GM13976 (cell line): ENCODE measurements at regions not wholly inside any gene's neighbourhood (a gene's known extent, or its start where the extent isn't known, plus 50 kb on each side); places are given as distances from the start of the nearest gene placed in this dataset.

Source experiments
- DNase-seq: peaks from one replicate; pipeline ENCODE4 v3.0.0; 2012; ENCODE audit warnings: low spot score
- in situ Hi-C: fragments of 300-500 bp; cut with MboI; formaldehyde crosslinking; loops from one replicate; pipeline ENCODE4 v1.12.0; 2022; ENCODE audit warnings: low sequenced_read_pairs, mixed read lengths, inconsistent platforms; ENCODE audit not compliant: unreplicated experiment
- TF ChIP-seq, protein P1 (sequence below): IDR thresholded peaks from 2 replicates; pipeline ENCODE4 v1.5.1; 2012; ENCODE audit warnings: borderline replicate concordance, mild to moderate bottlenecking; ENCODE audit not compliant: insufficient read depth; ENCODE audit errors: extremely low read depth, missing control alignments, control extremely low read depth

DNA sequence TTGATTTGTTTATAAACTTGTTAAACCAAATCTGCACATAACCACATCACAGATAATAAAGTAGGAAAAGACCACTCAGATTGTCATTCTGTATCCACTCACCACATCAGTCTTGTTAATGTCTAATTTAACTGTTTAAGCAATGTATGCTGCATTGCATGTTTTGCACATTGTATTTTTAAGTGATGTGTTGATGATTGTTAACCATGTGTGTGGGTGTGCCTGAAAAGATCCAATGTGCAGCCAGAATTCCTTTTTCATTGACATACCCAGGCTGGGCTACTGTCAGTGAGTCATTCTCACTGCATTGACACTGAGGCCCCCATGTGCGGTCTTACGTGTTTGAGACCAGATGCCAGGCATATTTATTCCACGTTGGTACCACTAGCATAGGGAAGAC, 167.3 kb downstream of the TRMT11 start:
- TF ChIP-seq, protein P1, sequence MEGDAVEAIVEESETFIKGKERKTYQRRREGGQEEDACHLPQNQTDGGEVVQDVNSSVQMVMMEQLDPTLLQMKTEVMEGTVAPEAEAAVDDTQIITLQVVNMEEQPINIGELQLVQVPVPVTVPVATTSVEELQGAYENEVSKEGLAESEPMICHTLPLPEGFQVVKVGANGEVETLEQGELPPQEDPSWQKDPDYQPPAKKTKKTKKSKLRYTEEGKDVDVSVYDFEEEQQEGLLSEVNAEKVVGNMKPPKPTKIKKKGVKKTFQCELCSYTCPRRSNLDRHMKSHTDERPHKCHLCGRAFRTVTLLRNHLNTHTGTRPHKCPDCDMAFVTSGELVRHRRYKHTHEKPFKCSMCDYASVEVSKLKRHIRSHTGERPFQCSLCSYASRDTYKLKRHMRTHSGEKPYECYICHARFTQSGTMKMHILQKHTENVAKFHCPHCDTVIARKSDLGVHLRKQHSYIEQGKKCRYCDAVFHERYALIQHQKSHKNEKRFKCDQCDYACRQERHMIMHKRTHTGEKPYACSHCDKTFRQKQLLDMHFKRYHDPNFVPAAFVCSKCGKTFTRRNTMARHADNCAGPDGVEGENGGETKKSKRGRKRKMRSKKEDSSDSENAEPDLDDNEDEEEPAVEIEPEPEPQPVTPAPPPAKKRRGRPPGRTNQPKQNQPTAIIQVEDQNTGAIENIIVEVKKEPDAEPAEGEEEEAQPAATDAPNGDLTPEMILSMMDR: no peak
- in situ Hi-C loops: no loop called here
- DNase-seq: no peak

DNA sequence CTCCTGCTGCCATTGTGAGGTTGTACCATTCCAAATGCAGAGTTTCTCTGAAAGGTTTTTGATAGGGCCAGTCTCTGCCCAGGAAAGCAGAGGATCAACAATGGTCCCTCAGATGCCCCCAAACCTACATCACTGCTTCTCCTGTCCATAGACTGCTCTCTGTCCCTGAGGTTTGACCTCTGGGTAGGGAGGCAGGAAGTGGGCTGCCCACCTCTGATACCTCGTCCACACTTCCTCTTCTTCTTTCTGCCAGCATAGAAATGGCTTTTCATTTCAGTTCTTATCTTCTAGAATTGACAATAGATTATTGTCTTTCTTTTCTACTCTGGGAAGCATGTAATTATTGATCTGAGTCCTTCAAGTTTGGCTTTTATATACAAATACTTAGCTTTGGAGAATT, 170.6 kb downstream of the TRMT11 start:
- DNase-seq: no peak
- TF ChIP-seq, protein P1: no peak
- in situ Hi-C loops: no loop called here

DNA sequence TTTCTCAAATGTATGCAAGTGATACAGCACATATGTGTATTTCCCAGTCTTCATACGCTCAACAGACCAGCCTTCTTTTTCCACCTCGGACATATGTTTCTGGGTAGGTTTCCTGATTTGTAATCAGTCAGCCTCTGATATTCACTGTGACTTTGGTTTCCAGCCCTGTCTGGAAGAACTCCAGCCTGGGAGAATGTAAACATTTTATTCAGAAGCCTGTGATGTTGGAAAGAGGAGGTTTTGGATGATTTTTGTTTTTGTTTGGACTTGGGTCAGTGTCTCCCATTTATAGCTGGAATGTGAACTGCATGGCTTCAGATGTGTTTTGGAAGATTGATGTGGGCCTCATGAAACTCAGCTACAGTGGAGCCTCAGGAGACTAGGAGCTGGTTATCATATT, 172.2 kb upstream of the CENPW start:
- in situ Hi-C loops: no loop called here
- DNase-seq: no peak
- TF ChIP-seq, protein P1: no peak

DNA sequence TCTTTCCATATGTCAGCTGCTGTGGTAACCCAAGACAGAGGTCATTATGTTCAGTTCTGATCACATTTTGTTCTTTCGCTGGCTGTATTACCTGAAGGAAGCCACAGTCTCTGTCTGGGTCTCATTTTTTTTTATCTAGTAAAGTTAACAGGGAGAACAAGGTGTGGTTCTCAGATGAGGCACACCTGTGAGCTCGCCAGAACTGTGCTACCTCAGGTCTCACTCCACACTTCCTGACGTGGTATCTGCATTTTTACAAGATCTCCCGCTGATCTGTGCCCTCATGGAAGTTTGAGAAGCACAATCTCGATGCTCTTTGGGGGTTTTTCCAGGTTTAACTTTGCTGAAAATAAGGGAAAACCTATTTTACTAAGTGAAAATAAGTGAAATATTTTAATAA, 169.5 kb upstream of the CENPW start:
- DNase-seq: no peak
- in situ Hi-C loops: no loop called here

DNA sequence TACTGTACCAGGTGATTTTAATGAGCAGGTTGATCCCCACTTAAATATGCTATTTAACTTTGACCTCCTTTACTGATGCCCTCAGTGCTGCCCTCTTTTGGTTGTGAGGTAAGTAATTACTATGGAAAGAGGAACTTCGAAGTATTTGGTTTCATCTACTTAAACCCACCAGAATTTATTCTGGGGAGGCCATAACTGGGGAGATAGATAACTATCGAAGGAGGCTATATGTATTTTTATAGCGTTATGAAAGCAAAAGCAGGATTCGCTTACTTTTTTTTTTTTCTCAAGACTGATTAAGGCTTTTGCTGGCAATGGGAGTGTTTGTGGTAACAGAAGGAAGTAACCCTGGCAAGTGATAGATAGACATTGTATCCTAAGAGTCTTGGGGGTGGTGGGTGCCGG, 168.9 kb upstream of the CENPW start:
- peak; percentile 34 for DNase-seq
- TF ChIP-seq, protein P1: peak; percentile 45
- in situ Hi-C loops: no loop called here

More for the DNA sequence above, 169.5 kb upstream of the CENPW start:
- TF ChIP-seq, protein P1: no peak

DNA sequence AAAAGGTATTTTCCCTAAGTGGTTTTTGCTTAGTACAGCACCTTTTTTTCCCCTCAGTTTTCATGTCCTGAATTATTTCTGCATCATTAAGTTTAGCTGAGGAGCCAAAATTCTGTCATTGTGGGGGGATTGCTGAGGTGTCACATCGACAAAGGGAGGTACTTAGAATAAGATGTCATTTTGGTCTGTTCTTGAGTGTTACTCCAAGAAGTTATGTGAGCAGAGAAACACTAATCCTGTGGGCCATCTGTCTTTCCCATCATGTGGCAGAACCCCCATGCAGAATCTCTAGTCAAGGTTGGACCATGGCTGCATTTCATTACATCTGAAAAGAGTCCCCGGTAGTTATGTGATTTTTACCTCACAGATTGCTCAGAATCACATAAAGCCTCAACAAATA, 167.8 kb upstream of the CENPW start:
- TF ChIP-seq, protein P1: no peak
- DNase-seq: no peak
- in situ Hi-C loops: no loop called here

DNA sequence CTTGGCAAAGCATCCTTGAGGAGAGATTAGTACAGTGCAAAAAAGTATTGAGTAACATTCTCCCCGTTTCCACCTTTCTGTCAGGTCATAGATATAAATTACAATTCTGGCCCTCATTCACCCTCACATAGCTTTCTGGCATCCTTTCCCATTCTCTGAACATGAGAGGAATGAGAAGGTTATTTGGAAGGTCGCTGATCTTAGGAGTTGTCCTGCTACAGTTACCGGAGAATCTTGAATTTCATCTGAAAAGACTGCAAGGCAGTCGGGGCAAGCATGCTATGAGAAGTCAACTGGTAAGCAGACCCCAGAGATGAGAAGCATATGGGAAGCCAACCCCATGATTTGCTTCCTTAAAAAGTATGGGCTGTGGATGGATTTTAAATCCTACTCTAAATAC, 166.7 kb upstream of the CENPW start:
- in situ Hi-C loops: no loop called here
- no peak for DNase-seq
- TF ChIP-seq, protein P1: no peak
